ENCODE measurements at regions not wholly inside any gene's neighbourhood (a gene's known extent, or its start where the extent isn't known, plus 50 kb on each side); places are given as distances from the start of the nearest gene placed in this dataset.

DNA sequence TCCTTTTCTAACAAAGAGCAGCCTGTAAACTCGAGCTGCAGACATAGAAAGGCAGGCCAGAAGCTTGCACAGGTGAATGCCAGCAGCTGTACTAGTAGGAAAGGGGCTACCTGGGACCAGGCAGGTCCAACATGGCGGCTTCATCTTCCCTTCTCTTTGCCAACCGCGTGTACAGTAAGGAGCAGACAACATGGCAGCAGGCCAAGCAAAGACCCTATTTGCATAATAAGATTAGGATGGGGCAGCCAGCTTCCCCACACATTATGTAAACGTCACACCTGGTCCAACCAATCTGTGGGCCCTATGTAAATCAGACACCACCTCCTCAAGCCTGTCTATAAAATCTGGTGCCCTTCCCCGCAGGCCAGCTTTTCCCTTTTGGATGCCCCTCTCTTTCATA is 1186.5 kb upstream of the AUTS2 start:
- TF ChIP-seq, protein P1, sequence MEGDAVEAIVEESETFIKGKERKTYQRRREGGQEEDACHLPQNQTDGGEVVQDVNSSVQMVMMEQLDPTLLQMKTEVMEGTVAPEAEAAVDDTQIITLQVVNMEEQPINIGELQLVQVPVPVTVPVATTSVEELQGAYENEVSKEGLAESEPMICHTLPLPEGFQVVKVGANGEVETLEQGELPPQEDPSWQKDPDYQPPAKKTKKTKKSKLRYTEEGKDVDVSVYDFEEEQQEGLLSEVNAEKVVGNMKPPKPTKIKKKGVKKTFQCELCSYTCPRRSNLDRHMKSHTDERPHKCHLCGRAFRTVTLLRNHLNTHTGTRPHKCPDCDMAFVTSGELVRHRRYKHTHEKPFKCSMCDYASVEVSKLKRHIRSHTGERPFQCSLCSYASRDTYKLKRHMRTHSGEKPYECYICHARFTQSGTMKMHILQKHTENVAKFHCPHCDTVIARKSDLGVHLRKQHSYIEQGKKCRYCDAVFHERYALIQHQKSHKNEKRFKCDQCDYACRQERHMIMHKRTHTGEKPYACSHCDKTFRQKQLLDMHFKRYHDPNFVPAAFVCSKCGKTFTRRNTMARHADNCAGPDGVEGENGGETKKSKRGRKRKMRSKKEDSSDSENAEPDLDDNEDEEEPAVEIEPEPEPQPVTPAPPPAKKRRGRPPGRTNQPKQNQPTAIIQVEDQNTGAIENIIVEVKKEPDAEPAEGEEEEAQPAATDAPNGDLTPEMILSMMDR (IDR thresholded peaks at IDR 0.05; ENCODE audit: borderline replicate concordance) = no peak
- intact Hi-C loops (cut with micrococcal nuclease) = no loop called here
- no peaks in the 10 kb centered on the region for H3K27me3 ChIP-seq (ENCODE audit: low read depth)

GRCh38 chr7:68414631-68415425 is 1183.4 kb upstream of the AUTS2 start:
- no peaks in the 10 kb centered on the region for H3K4me1 ChIP-seq
- TF ChIP-seq, protein P1 (IDR thresholded peaks at IDR 0.05; ENCODE audit: borderline replicate concordance) = no peak
- H3K27ac ChIP-seq (replicated peaks) = no peak overlapping the region
- no peak for DNase-seq
- no peak overlapping the region for H3K4me3 ChIP-seq
- H3K36me3 ChIP-seq = no peaks in the 10 kb centered on the region
- H3K27me3 ChIP-seq (ENCODE audit: low read depth) = no peaks in the 10 kb centered on the region
- peaks cover 4% of the 10 kb centered on the region for H3K9me3 ChIP-seq (replicated peaks)
- intact Hi-C loops (cut with micrococcal nuclease) = no loop called here

More for the DNA sequence above, 1186.5 kb upstream of the AUTS2 start:
- no peak for DNase-seq
- H3K9me3 ChIP-seq (replicated peaks) = no peaks in the 10 kb centered on the region
- H3K27ac ChIP-seq (replicated peaks) = no peak overlapping the region
- no peaks in the 10 kb centered on the region for H3K4me1 ChIP-seq
- H3K4me3 ChIP-seq = no peak overlapping the region
- H3K36me3 ChIP-seq = no peaks in the 10 kb centered on the region

GRCh38 chr7:68417002-68417401 is 1181.3 kb upstream of the AUTS2 start:
- TF ChIP-seq, protein P1 (IDR thresholded peaks at IDR 0.05; ENCODE audit: borderline replicate concordance) = no peak
- Histone ChIP-seq H3K27me3 (ENCODE audit: low read depth) (no peaks in the 10 kb centered on the region), H3K27ac (replicated peaks) (no peak overlapping the region), H3K9me3 (replicated peaks) (peaks cover 6% of the 10 kb centered on the region), H3K4me1 (peaks cover 3% of the 10 kb centered on the region), H3K4me3 (no peak overlapping the region), H3K36me3 (no peaks in the 10 kb centered on the region)
- intact Hi-C loops (cut with micrococcal nuclease) = no loop called here
- no peak for DNase-seq

DNA sequence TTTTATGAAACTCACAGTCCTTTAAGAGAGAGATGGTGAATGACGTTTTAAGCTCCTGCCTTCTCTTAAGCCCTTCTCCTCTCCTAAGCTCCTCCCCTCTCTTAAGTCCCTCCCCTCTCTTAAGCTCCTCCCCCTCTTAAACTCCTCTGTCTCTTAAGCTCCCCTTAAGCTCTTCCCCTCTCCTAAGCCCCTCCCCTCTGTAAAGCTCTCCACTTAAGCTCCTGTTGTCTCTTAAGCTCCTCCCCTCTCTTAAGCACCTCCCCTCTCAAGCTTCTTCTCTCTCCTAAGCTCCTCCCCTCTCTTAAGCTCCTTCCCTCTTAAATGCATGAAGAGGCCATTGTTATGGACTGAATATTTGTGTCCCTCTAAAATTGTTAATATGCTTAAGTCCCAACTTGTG is 1180.6 kb upstream of the AUTS2 start:
- no peak for DNase-seq
- Histone ChIP-seq H3K4me3 (no peak overlapping the region), H3K27ac (replicated peaks) (no peak overlapping the region), H3K27me3 (ENCODE audit: low read depth) (no peaks in the 10 kb centered on the region), H3K4me1 (peaks cover 3% of the 10 kb centered on the region), H3K9me3 (replicated peaks) (peaks cover 6% of the 10 kb centered on the region), H3K36me3 (no peaks in the 10 kb centered on the region)
- intact Hi-C loops (cut with micrococcal nuclease) = no loop called here
- TF ChIP-seq, protein P1 (IDR thresholded peaks at IDR 0.05; ENCODE audit: borderline replicate concordance) = no peak

GRCh38 chr7:68420342-68421192 is 1177.7 kb upstream of the AUTS2 start:
- Histone ChIP-seq H3K27ac (replicated peaks) (peak overlapping the region; percentile 56), H3K27me3 (ENCODE audit: low read depth) (no peaks in the 10 kb centered on the region), H3K4me3 (no peak overlapping the region), H3K4me1 (peaks cover 3% of the 10 kb centered on the region), H3K9me3 (replicated peaks) (peaks cover 6% of the 10 kb centered on the region), H3K36me3 (no peaks in the 10 kb centered on the region)
- intact Hi-C loops (cut with micrococcal nuclease) = no loop called here
- TF ChIP-seq, protein P1 (IDR thresholded peaks at IDR 0.05; ENCODE audit: borderline replicate concordance) = no peak
- peak; percentile 25 for DNase-seq
